HG03442 (cell line): ENCODE measurements at regions not wholly inside any gene's neighbourhood (a gene's known extent, or its start where the extent isn't known, plus 50 kb on each side); places are given as distances from the start of the nearest gene placed in this dataset.
"Not testable (repeated sequence)": the region's sequence is repeated elsewhere in the genome, so short reads cannot be mapped to it uniquely, and the experiment has no call there.

Experiments used
- ATAC-seq: cut with Tn5 transposase; IDR thresholded peaks from one replicate; pipeline ENCODE4 v1.9.1; 2021; ENCODE audit warnings: mild to moderate bottlenecking, moderate library complexity; ENCODE audit not compliant: unreplicated experiment

GRCh38 chr1:233473549-233474204 is 140.2 kb upstream of the KCNK1 start:
- ATAC-seq: no peak

GRCh38 chr1:233477359-233477758 is 136.5 kb upstream of the KCNK1 start:
- no peak for ATAC-seq

- no peak for ATAC-seq
These were observed 135.3 kb upstream of the KCNK1 start for GRCh38 chr1:233478611-233479010.

GRCh38 chr1:233479110-233479890 is 134.6 kb upstream of the KCNK1 start:
- ATAC-seq: no peak

- ATAC-seq: no peak
These were observed 133.7 kb upstream of the KCNK1 start for GRCh38 chr1:233480198-233480597.

GRCh38 chr1:233482388-233482787 is 131.5 kb upstream of the KCNK1 start:
- no peak for ATAC-seq

GRCh38 chr1:233485385-233485784 is 128.5 kb upstream of the KCNK1 start:
- ATAC-seq: no peak

GRCh38 chr1:233485809-233486398 is 128.0 kb upstream of the KCNK1 start:
- ATAC-seq: no peak

GRCh38 chr1:233487408-233487807 is 126.5 kb upstream of the KCNK1 start:
- ATAC-seq: peak; percentile 49

- no peak for ATAC-seq
These were observed 124.5 kb upstream of the KCNK1 start for GRCh38 chr1:233489411-233489810.

- no peak for ATAC-seq
These were observed 123.4 kb upstream of the KCNK1 start for GRCh38 chr1:233490488-233490887.

- ATAC-seq: no peak
These were observed 121.8 kb upstream of the KCNK1 start for GRCh38 chr1:233491953-233492620.

- ATAC-seq: no peak
These were observed 116.9 kb upstream of the KCNK1 start for GRCh38 chr1:233496993-233497392.

- ATAC-seq: no peak
These were observed 116.2 kb upstream of the KCNK1 start for GRCh38 chr1:233497679-233498078.

GRCh38 chr1:233500106-233500505 is 113.8 kb upstream of the KCNK1 start:
- no peak for ATAC-seq

- ATAC-seq: no peak
These were observed 110.4 kb upstream of the KCNK1 start for GRCh38 chr1:233503366-233503954.

GRCh38 chr1:233505130-233505529 is 108.8 kb upstream of the KCNK1 start:
- ATAC-seq: no peak

- ATAC-seq: not testable (repeated sequence)
These were observed 108.0 kb upstream of the KCNK1 start for GRCh38 chr1:233505889-233506288.

GRCh38 chr1:233509526-233509925 is 104.4 kb upstream of the KCNK1 start:
- no peak for ATAC-seq

- ATAC-seq: no peak
These were observed 101.4 kb upstream of the KCNK1 start for GRCh38 chr1:233512538-233512937.

- no peak for ATAC-seq
These were observed 100.5 kb upstream of the KCNK1 start for GRCh38 chr1:233513431-233513830.
